ENCODE measurements at regions not wholly inside any gene's neighbourhood (a gene's known extent, or its start where the extent isn't known, plus 50 kb on each side); places are given as distances from the start of the nearest gene placed in this dataset.
"Not testable (repeated sequence)": the region's sequence is repeated elsewhere in the genome, so short reads cannot be mapped to it uniquely, and the experiment has no call there.

- DNase-seq (ENCODE audit: low read depth) = peak; percentile 63
- not testable (repeated sequence) for H3K4me3 ChIP-seq (ENCODE audit: control insufficient read depth, low read depth, low read length)
Measured at GRCh38 chr1:234811824-234812223, 201.8 kb upstream of the IRF2BP2 start.

GRCh38 chr1:234810726-234811125 is 200.7 kb upstream of the IRF2BP2 start:
- DNase-seq (ENCODE audit: low read depth); H3K4me3 ChIP-seq (ENCODE audit: control insufficient read depth, low read depth, low read length): not testable (repeated sequence)

- not testable (repeated sequence) for H3K4me3 ChIP-seq (ENCODE audit: control insufficient read depth, low read depth, low read length); DNase-seq (ENCODE audit: low read depth)
Measured at GRCh38 chr1:234809854-234810245, 199.9 kb upstream of the IRF2BP2 start.

GRCh38 chr1:234808943-234809853 is 199.2 kb upstream of the IRF2BP2 start:
- DNase-seq (ENCODE audit: low read depth); H3K4me3 ChIP-seq (ENCODE audit: control insufficient read depth, low read depth, low read length): not testable (repeated sequence)

- not testable (repeated sequence) for H3K4me3 ChIP-seq (ENCODE audit: control insufficient read depth, low read depth, low read length); DNase-seq (ENCODE audit: low read depth)
Measured at GRCh38 chr1:234808459-234808858, 198.5 kb upstream of the IRF2BP2 start.

GRCh38 chr1:234807705-234808104 is 197.7 kb upstream of the IRF2BP2 start:
- not testable (repeated sequence) for DNase-seq (ENCODE audit: low read depth); H3K4me3 ChIP-seq (ENCODE audit: control insufficient read depth, low read depth, low read length)

GRCh38 chr1:234802586-234802985 is 192.6 kb upstream of the IRF2BP2 start:
- not testable (repeated sequence) for DNase-seq (ENCODE audit: low read depth); H3K4me3 ChIP-seq (ENCODE audit: control insufficient read depth, low read depth, low read length)

- not testable (repeated sequence) for DNase-seq (ENCODE audit: low read depth); H3K4me3 ChIP-seq (ENCODE audit: control insufficient read depth, low read depth, low read length)
Measured at GRCh38 chr1:234801636-234802035, 191.7 kb upstream of the IRF2BP2 start.

GRCh38 chr1:234801147-234801546 is 191.2 kb upstream of the IRF2BP2 start:
- not testable (repeated sequence) for H3K4me3 ChIP-seq (ENCODE audit: control insufficient read depth, low read depth, low read length); DNase-seq (ENCODE audit: low read depth)

- not testable (repeated sequence) for H3K4me3 ChIP-seq (ENCODE audit: control insufficient read depth, low read depth, low read length); DNase-seq (ENCODE audit: low read depth)
Measured at GRCh38 chr1:234800563-234800962, 190.6 kb upstream of the IRF2BP2 start.

- DNase-seq (ENCODE audit: low read depth); H3K4me3 ChIP-seq (ENCODE audit: control insufficient read depth, low read depth, low read length): not testable (repeated sequence)
Measured at GRCh38 chr1:234799021-234799689, 189.2 kb upstream of the IRF2BP2 start.

- not testable (repeated sequence) for DNase-seq (ENCODE audit: low read depth)
Measured at GRCh38 chr1:234797216-234797615, 187.2 kb upstream of the IRF2BP2 start.

GRCh38 chr1:234796438-234796792 is 186.4 kb upstream of the IRF2BP2 start:
- H3K4me3 ChIP-seq (ENCODE audit: control insufficient read depth, low read depth, low read length); DNase-seq (ENCODE audit: low read depth): not testable (repeated sequence)

More at GRCh38 chr1:234797216-234797615, 187.2 kb upstream of the IRF2BP2 start:
- not testable (repeated sequence) for H3K4me3 ChIP-seq (ENCODE audit: control insufficient read depth, low read depth, low read length)

- H3K4me3 ChIP-seq (ENCODE audit: control insufficient read depth, low read depth, low read length) = not testable (repeated sequence)
- peak; percentile 27 for DNase-seq (ENCODE audit: low read depth)
Measured at GRCh38 chr1:234795711-234796437, 185.9 kb upstream of the IRF2BP2 start.

GRCh38 chr1:234795007-234795406 is 185.0 kb upstream of the IRF2BP2 start:
- H3K4me3 ChIP-seq (ENCODE audit: control insufficient read depth, low read depth, low read length); DNase-seq (ENCODE audit: low read depth): not testable (repeated sequence)

- not testable (repeated sequence) for H3K4me3 ChIP-seq (ENCODE audit: control insufficient read depth, low read depth, low read length); DNase-seq (ENCODE audit: low read depth)
Measured at GRCh38 chr1:234794452-234794851, 184.5 kb upstream of the IRF2BP2 start.

- H3K4me3 ChIP-seq (ENCODE audit: control insufficient read depth, low read depth, low read length); DNase-seq (ENCODE audit: low read depth): not testable (repeated sequence)
Measured at GRCh38 chr1:234793924-234794323, 183.9 kb upstream of the IRF2BP2 start.

- DNase-seq (ENCODE audit: low read depth); H3K4me3 ChIP-seq (ENCODE audit: control insufficient read depth, low read depth, low read length): not testable (repeated sequence)
Measured at GRCh38 chr1:234792221-234792864, 182.4 kb upstream of the IRF2BP2 start.
